IPS-20b (cell line): ENCODE measurements at regions not wholly inside any gene's neighbourhood (a gene's known extent, or its start where the extent isn't known, plus 50 kb on each side); places are given as distances from the start of the nearest gene placed in this dataset.

Experiments
- H3K27ac ChIP-seq: one replicate; pipeline ENCODE4 v1.5.1; 2013; ENCODE audit warnings: low read length
- H3K27me3 ChIP-seq: 2 replicates; pipeline ENCODE4 v1.6.1; 2013; ENCODE audit warnings: mild to moderate bottlenecking, low read length, inconsistent platforms; ENCODE audit not compliant: insufficient read depth
- H3K36me3 ChIP-seq: 2 replicates; pipeline ENCODE4 v1.6.1; 2013; ENCODE audit warnings: low read depth, mild to moderate bottlenecking, inconsistent platforms, low read length, moderate library complexity; ENCODE audit not compliant: insufficient read depth
- H3K4me1 ChIP-seq: 2 replicates; pipeline ENCODE4 v1.6.1; 2013; ENCODE audit warnings: mild to moderate bottlenecking, control low read depth, inconsistent platforms, low read length, moderate library complexity; ENCODE audit not compliant: insufficient read depth
- H3K4me3 ChIP-seq: 2 replicates; pipeline ENCODE4 v1.5.1; 2013; ENCODE audit warnings: mild to moderate bottlenecking, low read length, inconsistent platforms
- H3K9ac ChIP-seq: 2 replicates; pipeline ENCODE4 v1.6.1; 2013; ENCODE audit warnings: low read depth, mild to moderate bottlenecking, inconsistent platforms, low read length, moderate library complexity
- H3K9me3 ChIP-seq: 2 replicates; pipeline ENCODE4 v1.6.1; 2013; ENCODE audit warnings: mild to moderate bottlenecking, low read depth, low read length, inconsistent platforms; ENCODE audit not compliant: insufficient read depth

DNA sequence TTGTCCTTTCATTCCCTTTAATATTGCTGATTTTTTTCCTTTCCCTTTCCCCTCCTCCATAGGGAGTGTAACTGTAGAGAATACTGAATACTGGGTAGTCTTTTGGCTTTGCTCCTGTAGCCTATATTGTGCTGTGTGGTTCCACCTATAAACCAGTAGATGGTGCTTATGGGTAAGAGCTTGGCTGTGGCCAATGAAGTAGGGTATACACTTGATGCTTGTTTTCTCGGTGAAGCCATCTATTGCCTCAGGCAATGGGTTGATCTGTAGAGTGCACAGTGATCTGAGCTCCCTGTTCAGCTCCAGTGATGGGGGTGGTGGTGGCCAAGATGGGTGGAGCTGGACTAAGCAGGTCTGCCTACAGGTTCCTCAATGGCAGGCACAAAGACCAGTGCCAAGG, 203.3 kb upstream of the IMPG1 start:
- no peaks in the 10 kb centered on the region for H3K36me3 ChIP-seq

GRCh38 chr6:76264468-76264867, 192.0 kb upstream of the IMPG1 start:
- peaks cover 5% of the 10 kb centered on the region; the same call in 1 of the 2 replicates for H3K4me1 ChIP-seq
- no peak overlapping the region for H3K4me3 ChIP-seq
- H3K27ac ChIP-seq: no peak overlapping the region
- H3K36me3 ChIP-seq: no peaks in the 10 kb centered on the region
- H3K9me3 ChIP-seq: peaks cover 60% of the 10 kb centered on the region
- no peak overlapping the region for H3K9ac ChIP-seq
- no peaks in the 10 kb centered on the region for H3K27me3 ChIP-seq

More for the DNA sequence above, 203.3 kb upstream of the IMPG1 start:
- H3K4me1 ChIP-seq: no peaks in the 10 kb centered on the region
- H3K4me3 ChIP-seq: no peak overlapping the region
- no peak overlapping the region for H3K27ac ChIP-seq
- no peak overlapping the region for H3K9ac ChIP-seq
- peaks cover 15% of the 10 kb centered on the region; the same call in 1 of the 2 replicates for H3K9me3 ChIP-seq
- no peaks in the 10 kb centered on the region for H3K27me3 ChIP-seq

GRCh38 chr6:76262240-76262639, 189.8 kb upstream of the IMPG1 start:
- Histone ChIP-seq H3K27ac (no peak overlapping the region), H3K4me3 (no peak overlapping the region), H3K36me3 (no peaks in the 10 kb centered on the region), H3K9me3 (peaks cover 54% of the 10 kb centered on the region), H3K4me1 (no peaks in the 10 kb centered on the region), H3K27me3 (no peaks in the 10 kb centered on the region), H3K9ac (no peak overlapping the region)

DNA sequence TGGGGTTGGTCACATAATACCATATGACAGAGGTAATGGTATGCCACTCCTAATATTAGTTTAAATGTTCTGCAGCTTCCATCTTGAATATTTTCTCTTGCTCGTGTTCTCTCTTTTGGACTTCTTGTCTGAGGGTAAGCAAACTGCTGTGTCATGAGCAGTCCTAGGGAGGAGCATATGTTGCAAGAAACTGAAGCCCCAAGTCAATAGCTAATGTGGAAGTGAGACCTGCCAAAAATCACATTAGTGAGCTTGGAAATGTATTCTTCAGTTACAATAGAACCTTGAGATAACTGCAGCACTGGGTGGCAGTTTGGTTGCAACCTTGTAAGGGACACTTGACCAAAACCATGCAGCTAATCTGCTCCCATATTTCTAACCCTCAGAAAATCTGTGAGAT, 178.2 kb upstream of the IMPG1 start:
- Histone ChIP-seq H3K4me1 (peaks cover 4% of the 10 kb centered on the region; the same call in 1 of the 2 replicates), H3K9me3 (no peaks in the 10 kb centered on the region), H3K9ac (no peak overlapping the region), H3K36me3 (no peaks in the 10 kb centered on the region), H3K27me3 (no peaks in the 10 kb centered on the region), H3K4me3 (no peak overlapping the region), H3K27ac (no peak overlapping the region)

GRCh38 chr6:76247527-76247926, 175.1 kb upstream of the IMPG1 start:
- H3K36me3 ChIP-seq: no peaks in the 10 kb centered on the region
- H3K4me1 ChIP-seq: peaks cover 4% of the 10 kb centered on the region; the same call in 1 of the 2 replicates
- H3K9me3 ChIP-seq: no peaks in the 10 kb centered on the region
- H3K27me3 ChIP-seq: no peaks in the 10 kb centered on the region
- no peak overlapping the region for H3K4me3 ChIP-seq
- H3K9ac ChIP-seq: no peak overlapping the region
- no peak overlapping the region for H3K27ac ChIP-seq

GRCh38 chr6:76240092-76240491, 167.6 kb upstream of the IMPG1 start:
- no peaks in the 10 kb centered on the region for H3K27me3 ChIP-seq
- H3K9me3 ChIP-seq: no peaks in the 10 kb centered on the region
- H3K36me3 ChIP-seq: no peaks in the 10 kb centered on the region
- H3K4me3 ChIP-seq: no peak overlapping the region
- H3K27ac ChIP-seq: no peak overlapping the region
- no peak overlapping the region for H3K9ac ChIP-seq
- H3K4me1 ChIP-seq: no peaks in the 10 kb centered on the region

- Histone ChIP-seq H3K27ac (no peak overlapping the region), H3K9me3 (no peaks in the 10 kb centered on the region), H3K9ac (no peak overlapping the region), H3K4me1 (no peaks in the 10 kb centered on the region), H3K4me3 (no peak overlapping the region), H3K27me3 (no peaks in the 10 kb centered on the region), H3K36me3 (no peaks in the 10 kb centered on the region)
Observed at GRCh38 chr6:76230711-76231110, 158.2 kb upstream of the IMPG1 start.

DNA sequence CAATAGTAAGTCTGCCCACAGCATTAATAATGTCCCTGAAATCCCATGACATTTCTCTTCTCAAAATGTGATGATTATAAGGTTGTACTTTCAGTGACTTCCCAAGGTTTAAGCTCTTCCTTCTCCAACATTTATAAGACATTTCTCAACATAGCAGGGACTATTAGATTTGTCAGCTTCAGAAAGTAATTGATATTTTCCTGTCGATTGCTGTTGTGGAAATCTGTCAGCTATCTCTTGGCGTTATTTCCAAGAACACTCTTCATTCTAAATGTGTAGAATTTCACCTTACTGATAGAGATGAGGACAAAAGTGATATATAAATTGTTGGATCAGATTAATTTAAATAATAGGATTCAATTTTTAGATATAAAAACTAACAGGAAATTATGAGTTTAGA, 149.7 kb upstream of the IMPG1 start:
- Histone ChIP-seq H3K9me3 (no peaks in the 10 kb centered on the region), H3K36me3 (no peaks in the 10 kb centered on the region), H3K4me3 (no peak overlapping the region), H3K27ac (no peak overlapping the region), H3K4me1 (no peaks in the 10 kb centered on the region), H3K9ac (no peak overlapping the region), H3K27me3 (no peaks in the 10 kb centered on the region)

DNA sequence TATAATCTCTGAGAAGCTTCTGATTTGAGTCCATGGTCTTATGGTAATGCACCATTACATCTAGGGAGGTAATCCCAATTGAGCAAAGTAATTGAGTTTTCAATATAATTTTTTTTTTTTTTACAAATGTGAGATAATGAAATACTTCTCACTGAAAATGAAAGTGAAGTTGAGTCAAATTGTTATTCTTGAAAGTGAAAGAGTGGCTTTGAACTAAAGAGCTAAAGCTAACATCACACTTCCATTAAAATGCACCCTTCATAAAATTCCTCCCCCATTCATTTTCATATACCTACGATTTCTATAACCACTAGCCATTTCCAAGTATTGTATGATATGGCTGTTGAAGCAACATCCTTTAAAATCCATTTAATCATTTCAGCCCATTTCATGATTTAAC, 149.1 kb upstream of the IMPG1 start:
- Histone ChIP-seq H3K9ac (no peak overlapping the region), H3K27me3 (no peaks in the 10 kb centered on the region), H3K27ac (no peak overlapping the region), H3K9me3 (no peaks in the 10 kb centered on the region), H3K36me3 (no peaks in the 10 kb centered on the region), H3K4me3 (no peak overlapping the region), H3K4me1 (no peaks in the 10 kb centered on the region)

DNA sequence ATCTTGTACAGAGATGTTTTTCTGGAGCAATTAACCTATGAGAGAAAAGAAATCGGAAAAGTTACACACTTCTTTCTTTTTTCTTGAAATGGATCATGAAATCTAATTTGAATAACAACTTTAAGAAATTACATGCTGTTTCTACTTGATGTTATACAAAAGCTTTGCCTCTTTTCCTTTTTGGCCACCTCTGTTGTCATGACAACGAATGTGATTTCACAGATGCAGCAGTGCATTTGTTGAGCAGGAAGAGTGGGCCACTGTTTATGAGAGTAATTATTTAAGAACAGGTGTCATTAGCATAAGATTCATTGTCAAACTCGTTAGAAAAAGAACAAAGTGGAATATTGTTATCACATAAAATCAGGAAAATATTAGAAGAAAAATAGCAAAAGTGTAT, 148.3 kb upstream of the IMPG1 start:
- Histone ChIP-seq H3K27ac (no peak overlapping the region), H3K36me3 (no peaks in the 10 kb centered on the region), H3K4me1 (no peaks in the 10 kb centered on the region), H3K27me3 (no peaks in the 10 kb centered on the region), H3K9ac (no peak overlapping the region), H3K9me3 (no peaks in the 10 kb centered on the region), H3K4me3 (no peak overlapping the region)

- Histone ChIP-seq H3K36me3 (no peaks in the 10 kb centered on the region), H3K27me3 (no peaks in the 10 kb centered on the region)
Observed at GRCh38 chr6:76217606-76218005, 145.1 kb upstream of the IMPG1 start.

DNA sequence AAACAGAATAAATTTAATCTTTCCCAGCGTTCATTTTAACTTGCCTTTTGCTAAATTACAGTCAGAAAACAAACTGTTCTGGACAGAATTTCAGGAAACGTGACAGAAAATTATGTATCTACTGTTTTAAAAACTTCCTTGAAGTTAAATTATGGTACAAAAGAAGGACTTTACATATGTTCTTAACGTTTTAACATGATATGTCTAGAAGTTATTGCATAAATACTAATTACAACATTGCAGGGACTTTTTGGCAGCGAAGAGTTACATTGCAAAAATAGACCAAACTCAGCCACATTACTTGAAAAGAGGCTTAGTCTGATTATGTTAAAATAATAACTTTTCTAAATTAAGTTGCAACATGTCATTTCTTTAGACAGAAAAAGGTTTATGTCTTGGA, 142.1 kb upstream of the IMPG1 start:
- Histone ChIP-seq H3K9me3 (no peaks in the 10 kb centered on the region), H3K4me3 (no peak overlapping the region), H3K4me1 (no peaks in the 10 kb centered on the region), H3K9ac (no peak overlapping the region), H3K27me3 (no peaks in the 10 kb centered on the region), H3K27ac (no peak overlapping the region), H3K36me3 (no peaks in the 10 kb centered on the region)

More at GRCh38 chr6:76217606-76218005, 145.1 kb upstream of the IMPG1 start:
- Histone ChIP-seq H3K9me3 (no peaks in the 10 kb centered on the region), H3K4me1 (no peaks in the 10 kb centered on the region), H3K27ac (no peak overlapping the region), H3K9ac (no peak overlapping the region), H3K4me3 (no peak overlapping the region)

DNA sequence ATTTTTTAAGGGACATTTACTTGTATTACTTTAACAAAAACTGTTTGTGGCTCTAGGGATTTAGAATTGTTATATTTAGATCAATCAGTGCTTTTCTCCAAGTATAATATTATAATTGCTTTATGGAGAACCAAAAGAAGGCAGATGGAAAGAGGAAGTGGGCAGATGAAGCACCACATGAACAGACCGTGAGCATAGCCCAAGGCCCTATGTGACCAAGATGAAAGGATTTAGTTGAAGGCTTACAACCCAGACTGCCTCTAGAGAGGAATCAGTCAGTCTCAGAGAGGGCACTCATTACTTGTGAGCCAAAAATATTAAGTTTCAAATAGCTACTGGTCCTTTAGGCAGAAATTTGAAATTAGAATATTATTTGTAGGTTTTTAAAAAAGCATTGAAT, 102.3 kb upstream of the IMPG1 start:
- Histone ChIP-seq H3K9me3 (no peaks in the 10 kb centered on the region), H3K27ac (no peak overlapping the region), H3K4me3 (no peak overlapping the region), H3K9ac (no peak overlapping the region), H3K4me1 (no peaks in the 10 kb centered on the region), H3K27me3 (no peaks in the 10 kb centered on the region), H3K36me3 (no peaks in the 10 kb centered on the region)
